ENCODE measurements at regions not wholly inside any gene's neighbourhood (a gene's known extent, or its start where the extent isn't known, plus 50 kb on each side); places are given as distances from the start of the nearest gene placed in this dataset.

DNA sequence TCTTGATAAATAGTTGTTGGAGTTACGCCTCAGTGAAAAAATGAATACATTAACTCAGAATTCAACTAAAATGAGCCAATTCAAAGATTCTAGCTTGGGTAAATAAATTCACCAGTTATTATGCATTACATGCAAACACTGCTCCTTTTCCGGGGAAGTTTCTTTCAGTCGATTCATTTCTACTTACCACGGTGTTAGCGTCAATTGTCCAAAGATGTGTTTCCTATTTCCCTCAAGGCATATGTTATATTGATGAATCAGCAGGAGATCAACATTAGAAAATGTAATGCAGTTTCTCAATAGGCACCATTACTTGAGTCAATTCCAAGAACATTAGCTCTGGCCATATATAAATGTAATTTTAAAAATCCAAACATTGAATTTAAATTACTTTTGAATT is 517.7 kb downstream of the OTOL1 start:
- TF ChIP-seq, protein P1, sequence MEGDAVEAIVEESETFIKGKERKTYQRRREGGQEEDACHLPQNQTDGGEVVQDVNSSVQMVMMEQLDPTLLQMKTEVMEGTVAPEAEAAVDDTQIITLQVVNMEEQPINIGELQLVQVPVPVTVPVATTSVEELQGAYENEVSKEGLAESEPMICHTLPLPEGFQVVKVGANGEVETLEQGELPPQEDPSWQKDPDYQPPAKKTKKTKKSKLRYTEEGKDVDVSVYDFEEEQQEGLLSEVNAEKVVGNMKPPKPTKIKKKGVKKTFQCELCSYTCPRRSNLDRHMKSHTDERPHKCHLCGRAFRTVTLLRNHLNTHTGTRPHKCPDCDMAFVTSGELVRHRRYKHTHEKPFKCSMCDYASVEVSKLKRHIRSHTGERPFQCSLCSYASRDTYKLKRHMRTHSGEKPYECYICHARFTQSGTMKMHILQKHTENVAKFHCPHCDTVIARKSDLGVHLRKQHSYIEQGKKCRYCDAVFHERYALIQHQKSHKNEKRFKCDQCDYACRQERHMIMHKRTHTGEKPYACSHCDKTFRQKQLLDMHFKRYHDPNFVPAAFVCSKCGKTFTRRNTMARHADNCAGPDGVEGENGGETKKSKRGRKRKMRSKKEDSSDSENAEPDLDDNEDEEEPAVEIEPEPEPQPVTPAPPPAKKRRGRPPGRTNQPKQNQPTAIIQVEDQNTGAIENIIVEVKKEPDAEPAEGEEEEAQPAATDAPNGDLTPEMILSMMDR (conservative IDR thresholded peaks at IDR 0.05; ENCODE audit: low read depth, low read length) = no peak
- no peak for TF ChIP-seq EZH2 (IDR thresholded peaks at IDR 0.05; ENCODE audit: low read length, unreplicated experiment)
- TF ChIP-seq EZH2phosphoT487 (IDR thresholded peaks at IDR 0.05; ENCODE audit: borderline replicate concordance, low read length) = no peak
